K562 (cell line): ENCODE measurements at regions not wholly inside any gene's neighbourhood (a gene's known extent, or its start where the extent isn't known, plus 50 kb on each side); places are given as distances from the start of the nearest gene placed in this dataset.

Experiments used
- ATAC-seq: fragments of 200-7000 bp; cut with Tn5 transposase; 3 replicates; pipeline ENCODE4 v1.9.1; 2020; ENCODE audit warnings: moderate library complexity
- BruUV-seq: library from RNA; stranded (reverse); fragments of 400-500 nt; replicated peaks from 2 replicates; lab custom pipeline; 2021; lab: Mats Ljungman, UMichigan
- CTCF ChIA-PET: fragments of 300-600 bp; formaldehyde crosslinking; extraction: SDS; loops from one replicate; lab custom pipeline; 2021; ENCODE audit warnings: low intra/inter-chr PET ratio; lab: Yijun Ruan, JAX
- POLR2A ChIA-PET: fragments of 300-600, 350-650 bp; sonication (Branson Sonifier 250); formaldehyde crosslinking; extraction: SDS; loops from one replicate; lab custom pipeline; 2021; ENCODE audit warnings: antibody characterized with exemption, inconsistent platforms; lab: Yijun Ruan, JAX
- DNase-seq, 4 experiments: peaks; one replicate each; pipeline versions ENCODE4 v3.0.0 to v3.0.0-alpha.2; 2011 to 2018; ENCODE audit warnings: low spot score in 3 of 4, mixed read lengths in 3 of 4; ENCODE audit errors: extremely low read depth in 1 of 4
- FAIRE-seq: peaks from 2 replicates; lab custom pipeline; 2011; peaks lifted over from hg19 to GRCh38; lab: Jason Lieb, UNC
- H2AFZ ChIP-seq: 2 replicates; pipeline ENCODE4 v1.6.0; 2011; ENCODE audit warnings: low read depth, low read length, control low read depth, inconsistent platforms
- H3K27ac ChIP-seq: fragments of 200-600 bp; 3 replicates; pipeline ENCODE4 v1.8.0; 2011; ENCODE audit warnings: low read depth, mild to moderate bottlenecking, control low read depth, inconsistent platforms, low read length, moderate library complexity, mixed read lengths; ENCODE audit errors: extremely low read depth
- H3K27me3 ChIP-seq, 2 experiments: fragments of 300-600 bp in 1 of 2; 2 replicates in 1 of 2; 3 replicates in 1 of 2; pipeline versions ENCODE4 v1.6.0 to v1.8.0; 2011; ENCODE audit warnings: inconsistent platforms in 2 of 2, low read length in 2 of 2, mild to moderate bottlenecking in 1 of 2, mixed read lengths in 1 of 2, moderate library complexity in 1 of 2; ENCODE audit not compliant: control insufficient read depth in 2 of 2, insufficient read depth in 2 of 2
- H3K36me3 ChIP-seq: fragments of 300-600 bp; 3 replicates; pipeline ENCODE4 v1.8.0; 2011; ENCODE audit warnings: mild to moderate bottlenecking, low read length, inconsistent platforms; ENCODE audit not compliant: control insufficient read depth, insufficient read depth
- H3K4me1 ChIP-seq, 2 experiments: fragments of 200-600 bp in 1 of 2; replicated peaks in 1 of 2; 2 replicates in 1 of 2; 3 replicates in 1 of 2; pipeline versions ENCODE4 v1.5.1 to v1.8.0; 2011; ENCODE audit warnings: inconsistent platforms in 2 of 2, low read length in 2 of 2, mild to moderate bottlenecking in 1 of 2, mixed read lengths in 1 of 2, moderate library complexity in 1 of 2; ENCODE audit not compliant: control insufficient read depth in 2 of 2, insufficient read depth in 2 of 2
- H3K4me2 ChIP-seq: 2 replicates; pipeline ENCODE4 v1.6.1; 2011; ENCODE audit warnings: low read length, control low read depth, inconsistent platforms, mixed read lengths; ENCODE audit not compliant: insufficient read depth
- H3K4me3 ChIP-seq: fragments of 200-600 bp; sonication (generic), shearing (Covaris generic); 2 replicates; pipeline ENCODE4 v1.5.1; 2016; ENCODE audit warnings: control low read depth, inconsistent platforms
- H3K79me2 ChIP-seq: fragments of 200-600 bp; 3 replicates; pipeline ENCODE4 v1.8.0; 2011; ENCODE audit warnings: low read length, inconsistent platforms; ENCODE audit not compliant: control insufficient read depth, insufficient read depth
- H3K9ac ChIP-seq, 2 experiments: 2 replicates each; pipeline versions ENCODE4 v1.6.0 to v1.6.1; 2011; ENCODE audit warnings: low read depth in 2 of 2, low read length in 2 of 2, control low read depth in 1 of 2, inconsistent platforms in 1 of 2, mild to moderate bottlenecking in 1 of 2, mixed read lengths in 1 of 2; ENCODE audit not compliant: insufficient read depth in 1 of 2
- H3K9me1 ChIP-seq: one replicate; pipeline ENCODE4 v1.6.0; 2011; ENCODE audit warnings: inconsistent platforms, mild to moderate bottlenecking, low read length, moderate library complexity; ENCODE audit not compliant: control insufficient read depth, insufficient read depth
- H3K9me3 ChIP-seq: replicated peaks from 2 replicates; pipeline ENCODE4 v1.5.1; 2011; ENCODE audit warnings: low read depth, low read length, inconsistent platforms; ENCODE audit not compliant: control insufficient read depth, insufficient read depth
- H4K20me1 ChIP-seq: replicated peaks from 2 replicates; pipeline ENCODE4 v1.6.1; 2011; ENCODE audit warnings: low read length, inconsistent platforms, mixed read lengths; ENCODE audit not compliant: control insufficient read depth, insufficient read depth
- ZNF512 ChIP-seq: IDR thresholded peaks from 2 replicates; pipeline ENCODE4 v1.6.1; 2016; ENCODE audit warnings: missing genetic modification characterization, missing compliant biosample characterization
- WGBS: fragments of 100-300 bp; shearing (Covaris generic); methylation state at CpG from one replicate; pipeline ENCODE4 v1.1.6; 2016; ENCODE audit warnings: low coverage, mixed read lengths; ENCODE audit not compliant: insufficient coverage; ENCODE audit errors: missing lambda C conversion rate; 5-methylcytosine and 5-hydroxymethylcytosine counted together
- in situ Hi-C: fragments of 300-500 bp; cut with MboI; formaldehyde crosslinking; loops from 4 replicates; pipeline ENCODE4 v1.15.0; 2018; ENCODE audit warnings: inconsistent platforms, mixed read lengths
- intact Hi-C: fragments of 100-400 bp; cut with micrococcal nuclease; formaldehyde crosslinking; loops from 2 replicates; pipeline ENCODE4 v1.14.2; 2022
- TF ChIP-seq, protein P1 (sequence below): sonication (generic); formaldehyde crosslinking; IDR thresholded peaks from 2 replicates; pipeline ENCODE4 v1.9.0; 2022; ENCODE audit warnings: mild to moderate bottlenecking, missing genetic modification reagents
- TF ChIP-seq, protein P2 (sequence below): fragments of 250-450 bp; sonication (Bioruptor Pico); IDR thresholded peaks from 2 replicates; pipeline ENCODE4 v1.4.0; 2020; ENCODE audit warnings: borderline replicate concordance

DNA sequence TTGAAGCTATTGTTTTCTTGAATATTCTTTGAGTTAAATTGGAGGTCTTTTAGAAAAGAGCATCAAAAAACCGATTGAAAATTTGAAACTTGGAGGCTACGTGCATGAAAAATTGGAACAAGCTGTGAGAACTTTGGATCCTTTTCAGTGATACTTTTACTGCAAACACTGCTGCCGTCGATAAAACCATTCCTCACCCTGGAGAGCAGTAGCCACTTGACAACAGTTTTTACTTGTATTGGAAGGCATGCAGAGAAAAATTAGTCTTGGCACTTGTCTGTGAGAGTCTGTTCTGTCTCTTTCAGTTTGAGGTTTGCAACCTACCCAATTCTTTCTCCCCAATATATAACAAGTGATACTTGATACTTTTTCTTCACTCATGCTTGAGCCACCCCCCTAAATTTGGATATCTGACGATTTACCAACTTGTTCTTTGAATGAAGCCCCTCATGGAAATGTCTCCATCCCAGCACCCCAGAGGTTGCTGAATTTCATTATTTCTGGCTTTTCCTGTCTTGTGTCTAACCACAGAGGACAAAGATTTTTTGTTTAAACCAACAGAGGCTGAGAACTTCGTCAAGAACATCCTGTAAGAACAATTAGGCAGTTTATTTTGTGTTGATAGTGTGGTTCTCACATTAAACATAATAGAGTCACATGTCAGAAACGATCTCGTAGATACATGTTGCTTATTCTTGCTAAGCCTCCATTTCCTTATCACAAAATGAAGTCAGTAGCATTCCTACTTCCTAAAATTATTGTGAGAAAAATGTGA, 307.3 kb upstream of the PLSCR5 start:
- DNase-seq (no peak), ATAC-seq (no peak), FAIRE-seq (no peak)
- Histone ChIP-seq H3K9me3 (no peaks in the 10 kb centered on the region), H3K9me1 (no peaks in the 10 kb centered on the region), H3K4me3 (no peak overlapping the region), H3K36me3 (no peaks in the 10 kb centered on the region), H3K27me3 (no peaks in the 10 kb centered on the region), H3K4me2 (no peak overlapping the region), H2AFZ (no peak overlapping the region), H3K9ac (no peak overlapping the region), H3K4me1 (no peaks in the 10 kb centered on the region), H3K79me2 (no peaks in the 10 kb centered on the region), H4K20me1 (no peaks in the 10 kb centered on the region), H3K27ac (no peak overlapping the region)
- POLR2A ChIA-PET, result no interaction called here
- WGBS, result 0% methylated on average over 8 of the region's 8 CpGs
- TF ChIP-seq, protein P1, sequence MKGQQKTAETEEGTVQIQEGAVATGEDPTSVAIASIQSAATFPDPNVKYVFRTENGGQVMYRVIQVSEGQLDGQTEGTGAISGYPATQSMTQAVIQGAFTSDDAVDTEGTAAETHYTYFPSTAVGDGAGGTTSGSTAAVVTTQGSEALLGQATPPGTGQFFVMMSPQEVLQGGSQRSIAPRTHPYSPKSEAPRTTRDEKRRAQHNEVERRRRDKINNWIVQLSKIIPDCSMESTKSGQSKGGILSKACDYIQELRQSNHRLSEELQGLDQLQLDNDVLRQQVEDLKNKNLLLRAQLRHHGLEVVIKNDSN (CRISPR knock-in tag), result no peak
- no peak for TF ChIP-seq ZNF512
- TF ChIP-seq, protein P2, sequence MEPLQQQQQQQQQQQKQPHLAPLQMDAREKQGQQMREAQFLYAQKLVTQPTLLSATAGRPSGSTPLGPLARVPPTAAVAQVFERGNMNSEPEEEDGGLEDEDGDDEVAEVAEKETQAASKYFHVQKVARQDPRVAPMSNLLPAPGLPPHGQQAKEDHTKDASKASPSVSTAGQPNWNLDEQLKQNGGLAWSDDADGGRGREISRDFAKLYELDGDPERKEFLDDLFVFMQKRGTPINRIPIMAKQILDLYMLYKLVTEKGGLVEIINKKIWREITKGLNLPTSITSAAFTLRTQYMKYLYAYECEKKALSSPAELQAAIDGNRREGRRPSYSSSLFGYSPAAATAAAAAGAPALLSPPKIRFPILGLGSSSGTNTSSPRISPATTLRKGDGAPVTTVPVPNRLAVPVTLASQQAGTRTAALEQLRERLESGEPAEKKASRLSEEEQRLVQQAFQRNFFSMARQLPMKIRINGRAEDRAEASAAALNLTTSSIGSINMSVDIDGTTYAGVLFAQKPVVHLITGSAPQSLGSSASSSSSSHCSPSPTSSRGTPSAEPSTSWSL (CRISPR knock-in tag), result no peak
- no TSS peak for BruUV-seq
- in situ Hi-C loops (no loop called here), intact Hi-C loops (no loop called here)
- CTCF ChIA-PET, result no interaction called here
